Suprapubic skin (tissue), 4 donors: ENCODE measurements at regions not wholly inside any gene's neighbourhood (a gene's known extent, or its start where the extent isn't known, plus 50 kb on each side); places are given as distances from the start of the nearest gene placed in this dataset.

Source experiments
- EP300 ChIP-seq: sonication (generic); formaldehyde crosslinking; IDR thresholded peaks from one replicate; pipeline ENCODE4 v1.6.1; 2017; ENCODE audit warnings: antibody characterized with exemption
- POLR2A ChIP-seq, 2 donors: fragments of 450-650 bp; IDR thresholded peaks; one replicate each; pipeline ENCODE4 v1.6.1; 2017; ENCODE audit warnings: antibody characterized with exemption in 2 of 2, mild to moderate bottlenecking in 2 of 2, moderate library complexity in 2 of 2
- POLR2AphosphoS5 ChIP-seq, 3 donors: sonication (generic); formaldehyde crosslinking; IDR thresholded peaks; one replicate each; pipeline ENCODE4 v1.6.1; 2017; ENCODE audit warnings: antibody characterized with exemption in 3 of 3
- TF ChIP-seq, protein P1 (sequence below), 2 donors: fragments of 200-600 bp in 1 of 2; fragments of 450-650 bp in 1 of 2; sonication (generic) in 1 of 2; IDR thresholded peaks; one replicate each; pipeline ENCODE4 v1.5.1; 2016 to 2019; ENCODE audit warnings: antibody characterized with exemption in 2 of 2, mild to moderate bottlenecking in 1 of 2, moderate library complexity in 1 of 2

- TF ChIP-seq, protein P1, sequence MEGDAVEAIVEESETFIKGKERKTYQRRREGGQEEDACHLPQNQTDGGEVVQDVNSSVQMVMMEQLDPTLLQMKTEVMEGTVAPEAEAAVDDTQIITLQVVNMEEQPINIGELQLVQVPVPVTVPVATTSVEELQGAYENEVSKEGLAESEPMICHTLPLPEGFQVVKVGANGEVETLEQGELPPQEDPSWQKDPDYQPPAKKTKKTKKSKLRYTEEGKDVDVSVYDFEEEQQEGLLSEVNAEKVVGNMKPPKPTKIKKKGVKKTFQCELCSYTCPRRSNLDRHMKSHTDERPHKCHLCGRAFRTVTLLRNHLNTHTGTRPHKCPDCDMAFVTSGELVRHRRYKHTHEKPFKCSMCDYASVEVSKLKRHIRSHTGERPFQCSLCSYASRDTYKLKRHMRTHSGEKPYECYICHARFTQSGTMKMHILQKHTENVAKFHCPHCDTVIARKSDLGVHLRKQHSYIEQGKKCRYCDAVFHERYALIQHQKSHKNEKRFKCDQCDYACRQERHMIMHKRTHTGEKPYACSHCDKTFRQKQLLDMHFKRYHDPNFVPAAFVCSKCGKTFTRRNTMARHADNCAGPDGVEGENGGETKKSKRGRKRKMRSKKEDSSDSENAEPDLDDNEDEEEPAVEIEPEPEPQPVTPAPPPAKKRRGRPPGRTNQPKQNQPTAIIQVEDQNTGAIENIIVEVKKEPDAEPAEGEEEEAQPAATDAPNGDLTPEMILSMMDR (IDR thresholded peaks at IDR 0.05), result no peak
- no peak for TF ChIP-seq POLR2AphosphoS5 (IDR thresholded peaks at IDR 0.05)
- TF ChIP-seq POLR2A (IDR thresholded peaks at IDR 0.05), result no peak
- TF ChIP-seq EP300, result no peak
Observed at GRCh38 chr3:68334367-68334986, 597.9 kb downstream of the TAFA4 start.
